ENCODE measurements at regions not wholly inside any gene's neighbourhood (a gene's known extent, or its start where the extent isn't known, plus 50 kb on each side); places are given as distances from the start of the nearest gene placed in this dataset.

GRCh38 chr4:96936886-96937285, 1097.0 kb downstream of the PDHA2 start:
- no peak for TF ChIP-seq TAF1 (IDR thresholded peaks at IDR 0.05; ENCODE audit: low read depth)
- TF ChIP-seq TCF12 (IDR thresholded peaks at IDR 0.05; ENCODE audit: low read depth), result no peak
- TF ChIP-seq EGR1 (IDR thresholded peaks at IDR 0.05), result no peak
- no peak for TF ChIP-seq EP300 (IDR thresholded peaks at IDR 0.05; ENCODE audit: borderline replicate concordance)

GRCh38 chr4:96946552-96946951, 1106.7 kb downstream of the PDHA2 start:
- no peak for TF ChIP-seq RAD21 (IDR thresholded peaks at IDR 0.05; ENCODE audit: low read depth)
- no peak for TF ChIP-seq TAF1 (IDR thresholded peaks at IDR 0.05; ENCODE audit: low read depth)
- no peak for TF ChIP-seq CEBPB (IDR thresholded peaks at IDR 0.05)
- no peak for TF ChIP-seq MAX (IDR thresholded peaks at IDR 0.05)
- TF ChIP-seq EP300 (IDR thresholded peaks at IDR 0.05; ENCODE audit: borderline replicate concordance), result no peak
- no peak for TF ChIP-seq TEAD4 (IDR thresholded peaks at IDR 0.05)
- no peak for TF ChIP-seq NFIC (IDR thresholded peaks at IDR 0.05)

DNA sequence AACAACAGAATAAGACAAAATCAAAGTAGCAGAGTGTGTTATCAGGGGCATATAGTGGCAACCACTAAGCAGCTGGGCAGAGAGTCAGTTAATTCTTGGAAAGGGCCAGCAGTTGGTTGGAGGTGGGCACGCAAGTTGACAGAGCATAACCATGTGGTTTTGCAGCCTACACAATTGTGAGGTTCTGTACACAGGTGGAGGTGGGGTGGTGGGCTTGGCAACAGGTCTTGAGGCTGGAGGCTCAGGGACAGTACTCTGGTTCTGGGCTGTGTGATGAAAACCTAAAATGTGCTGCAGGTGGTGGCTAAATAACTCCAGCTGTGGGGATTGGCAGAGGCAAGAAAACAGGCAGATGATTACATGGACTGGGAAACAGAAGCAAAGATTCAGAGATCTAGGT, 1112.7 kb downstream of the PDHA2 start:
- TF ChIP-seq ZBTB7A (IDR thresholded peaks at IDR 0.05; ENCODE audit: low read depth), result no peak
- TF ChIP-seq TCF12 (IDR thresholded peaks at IDR 0.05; ENCODE audit: low read depth), result no peak
- TF ChIP-seq EP300 (IDR thresholded peaks at IDR 0.05; ENCODE audit: borderline replicate concordance), result no peak
- TF ChIP-seq EGR1 (IDR thresholded peaks at IDR 0.05), result no peak
- no peak for TF ChIP-seq FOXM1 (IDR thresholded peaks at IDR 0.05; ENCODE audit: borderline replicate concordance, low read depth)
- TF ChIP-seq MAX (IDR thresholded peaks at IDR 0.05), result no peak
- TF ChIP-seq YY1 (IDR thresholded peaks at IDR 0.05; ENCODE audit: low read depth), result no peak
- TF ChIP-seq CREB1 (IDR thresholded peaks at IDR 0.05; ENCODE audit: low read depth), result no peak
- no peak for TF ChIP-seq REST (IDR thresholded peaks at IDR 0.05; ENCODE audit: low read depth)
- TF ChIP-seq NFIC (IDR thresholded peaks at IDR 0.05), result no peak
- no peak for TF ChIP-seq CEBPB (IDR thresholded peaks at IDR 0.05)
- TF ChIP-seq TEAD4 (IDR thresholded peaks at IDR 0.05), result no peak
- no peak for TF ChIP-seq RAD21 (IDR thresholded peaks at IDR 0.05; ENCODE audit: low read depth)
- TF ChIP-seq TAF1 (IDR thresholded peaks at IDR 0.05; ENCODE audit: low read depth), result no peak

DNA sequence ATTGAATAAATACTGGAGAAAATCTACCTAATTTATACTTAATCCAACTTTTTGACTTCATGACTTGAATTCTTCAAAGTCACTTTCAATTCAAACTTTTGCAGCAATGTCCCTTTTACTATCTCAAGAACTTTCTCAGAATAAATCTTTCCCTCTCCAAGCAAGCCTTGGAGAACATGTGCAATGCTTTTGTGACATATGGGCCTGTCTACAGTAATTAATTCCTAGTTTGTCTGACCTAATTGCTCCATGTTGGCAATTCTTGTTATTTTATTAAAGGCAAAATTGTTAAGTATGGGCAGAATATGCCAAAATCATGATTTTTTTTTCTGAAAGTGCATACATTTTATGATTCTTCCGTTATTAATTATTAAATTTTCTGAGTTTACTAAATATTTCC, 1115.3 kb downstream of the PDHA2 start:
- TF ChIP-seq NFIC (IDR thresholded peaks at IDR 0.05) (no peak), RAD21 (IDR thresholded peaks at IDR 0.05; ENCODE audit: low read depth) (no peak), EP300 (IDR thresholded peaks at IDR 0.05; ENCODE audit: borderline replicate concordance) (no peak), ZBTB7A (IDR thresholded peaks at IDR 0.05; ENCODE audit: low read depth) (no peak), EGR1 (IDR thresholded peaks at IDR 0.05) (no peak), TCF12 (IDR thresholded peaks at IDR 0.05; ENCODE audit: low read depth) (no peak), USF1 (IDR thresholded peaks at IDR 0.05) (no peak), CREB1 (IDR thresholded peaks at IDR 0.05; ENCODE audit: low read depth) (no peak)

DNA sequence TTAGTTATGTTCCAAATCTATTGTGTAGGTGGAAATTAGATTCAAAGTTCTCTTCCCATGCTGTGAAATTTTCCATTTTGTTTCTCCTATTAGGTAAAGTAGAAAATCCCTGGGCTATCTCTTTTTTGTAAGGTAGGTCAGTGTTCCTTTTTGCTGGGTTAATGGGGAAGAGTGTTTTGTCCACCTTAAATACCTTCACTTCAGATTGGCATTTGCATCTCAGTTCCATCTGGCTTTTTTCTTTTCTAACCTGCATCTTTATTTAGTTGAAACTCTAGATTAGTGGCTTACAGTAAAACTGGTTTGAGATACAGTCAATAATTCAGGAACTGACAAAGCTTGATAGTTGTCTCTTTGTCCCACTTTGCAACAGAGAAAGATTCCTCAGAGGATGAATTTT, 1115.8 kb downstream of the PDHA2 start:
- TF ChIP-seq TAF1 (IDR thresholded peaks at IDR 0.05; ENCODE audit: low read depth) (no peak), EP300 (IDR thresholded peaks at IDR 0.05; ENCODE audit: borderline replicate concordance) (no peak), EGR1 (IDR thresholded peaks at IDR 0.05) (no peak), TEAD4 (IDR thresholded peaks at IDR 0.05) (no peak), MAX (IDR thresholded peaks at IDR 0.05) (no peak), ZBTB7A (IDR thresholded peaks at IDR 0.05; ENCODE audit: low read depth) (no peak), REST (IDR thresholded peaks at IDR 0.05; ENCODE audit: low read depth) (no peak), CEBPB (IDR thresholded peaks at IDR 0.05) (no peak)

GRCh38 chr4:96969455-96969854, 1129.6 kb downstream of the PDHA2 start:
- TF ChIP-seq ZBTB7A (IDR thresholded peaks at IDR 0.05; ENCODE audit: low read depth) (no peak), CREB1 (IDR thresholded peaks at IDR 0.05; ENCODE audit: low read depth) (no peak), USF1 (IDR thresholded peaks at IDR 0.05) (no peak), RAD21 (IDR thresholded peaks at IDR 0.05; ENCODE audit: low read depth) (no peak)

DNA sequence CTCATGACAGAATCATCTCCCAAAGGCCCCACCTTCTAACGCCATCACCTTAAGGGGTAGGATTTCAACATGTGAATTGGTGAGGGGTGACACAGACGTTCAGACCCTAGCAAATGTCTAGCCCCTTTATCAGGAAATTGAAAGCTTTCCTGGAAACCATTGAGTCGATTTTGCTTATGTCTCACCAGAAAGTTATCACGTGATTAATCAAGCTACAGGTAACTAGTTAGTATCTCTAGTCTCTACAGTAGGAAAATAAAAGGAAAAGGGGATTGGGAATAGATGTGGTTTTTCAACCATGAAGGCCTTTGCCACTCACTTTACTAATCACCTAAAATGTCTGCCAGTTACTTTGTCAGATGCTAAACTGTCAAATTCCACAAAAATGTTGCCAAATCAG, 1133.0 kb downstream of the PDHA2 start:
- TF ChIP-seq RAD21 (IDR thresholded peaks at IDR 0.05; ENCODE audit: low read depth) (no peak), MAX (IDR thresholded peaks at IDR 0.05) (no peak), NFIC (IDR thresholded peaks at IDR 0.05) (no peak), CEBPB (IDR thresholded peaks at IDR 0.05) (no peak), ZBTB7A (IDR thresholded peaks at IDR 0.05; ENCODE audit: low read depth) (no peak), USF1 (IDR thresholded peaks at IDR 0.05) (no peak), TCF12 (IDR thresholded peaks at IDR 0.05; ENCODE audit: low read depth) (no peak), TAF1 (IDR thresholded peaks at IDR 0.05; ENCODE audit: low read depth) (no peak)

Data from Ishikawa (cell line).